Right cardiac atrium (tissue), 5 donors: ENCODE measurements at regions not wholly inside any gene's neighbourhood (a gene's known extent, or its start where the extent isn't known, plus 50 kb on each side); places are given as distances from the start of the nearest gene placed in this dataset.

Experiments used
- ATAC-seq, 2 donors: fragments of 200-7000 bp; cut with Tn5 transposase; one replicate each; pipeline versions ENCODE4 v1.8.0 to v1.9.1; 2020; ENCODE audit warnings: moderate library complexity in 2 of 2, mild to moderate bottlenecking in 1 of 2
- DNase-seq, 3 donors: peaks; one replicate each; pipeline ENCODE4 v3.0.0-alpha.2; 2020
- H3K27ac ChIP-seq: one replicate; pipeline ENCODE4 v1.5.1; 2013; ENCODE audit warnings: mild to moderate bottlenecking, low read length, control low read depth, moderate library complexity
- H3K27me3 ChIP-seq: one replicate; pipeline ENCODE4 v1.6.1; 2013; ENCODE audit not compliant: control insufficient read depth, insufficient read depth
- H3K4me1 ChIP-seq: one replicate; pipeline ENCODE4 v1.6.1; 2013; ENCODE audit warnings: low read length; ENCODE audit not compliant: control insufficient read depth, insufficient read depth
- H3K4me3 ChIP-seq: one replicate; pipeline ENCODE4 v1.5.1; 2013; ENCODE audit warnings: low read length, control low read depth
- H3K9me3 ChIP-seq: one replicate; pipeline ENCODE4 v1.6.1; 2013; ENCODE audit warnings: low read length; ENCODE audit not compliant: control insufficient read depth
- WGBS: extraction: QIAGEN DNeasy Blood & Tissue Kit; methylation state at CpG from one replicate; pipeline ENCODE4 v1.1.7; 2013; 5-methylcytosine and 5-hydroxymethylcytosine counted together
- intact Hi-C, 4 donors: fragments of 100-400 bp; cut with DNase I; formaldehyde crosslinking; loops; one replicate each; pipeline versions ENCODE4 v1.11.0 to v1.14.0; 2022 to 2023
- donor health status: healthy with polysubstance abuse.
- donor health status: DM: no; HTN: yes; CAD: no.
- donor health status: DM: no; HTN: no; CAD: no.
- donor health status: DM: no; HTN: yes; CAD: no; lungs with severe emphysema.
- donor health status: DM: yes; HTN: yes; CAD: no.

DNA sequence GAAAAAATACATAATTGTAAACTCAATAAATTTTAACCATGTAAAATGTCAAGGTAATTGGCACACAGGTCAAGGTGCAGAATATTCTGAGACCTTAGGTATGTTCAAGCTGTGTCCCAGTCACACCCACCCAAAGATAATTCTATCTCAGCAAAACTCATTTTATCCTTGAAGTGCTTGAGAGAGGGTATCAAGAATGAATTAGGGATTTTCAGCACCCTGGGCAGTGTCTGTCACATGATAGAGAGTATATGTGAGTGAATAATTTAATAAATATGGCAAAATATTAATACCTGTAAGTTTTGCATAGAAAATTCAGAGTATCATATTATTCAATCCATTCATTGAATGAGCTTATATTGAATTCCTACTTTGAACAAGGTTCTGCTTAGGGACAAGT is 567.9 kb downstream of the FBXO15 start:
- H3K4me3 ChIP-seq: no peak overlapping the region
- H3K9me3 ChIP-seq: no peaks in the 10 kb centered on the region
- ATAC-seq (no peak), DNase-seq (no peak)
- no peaks in the 10 kb centered on the region for H3K27me3 ChIP-seq
- no peak overlapping the region for H3K27ac ChIP-seq
- H3K4me1 ChIP-seq: no peaks in the 10 kb centered on the region
- intact Hi-C loops: no loop called here

DNA sequence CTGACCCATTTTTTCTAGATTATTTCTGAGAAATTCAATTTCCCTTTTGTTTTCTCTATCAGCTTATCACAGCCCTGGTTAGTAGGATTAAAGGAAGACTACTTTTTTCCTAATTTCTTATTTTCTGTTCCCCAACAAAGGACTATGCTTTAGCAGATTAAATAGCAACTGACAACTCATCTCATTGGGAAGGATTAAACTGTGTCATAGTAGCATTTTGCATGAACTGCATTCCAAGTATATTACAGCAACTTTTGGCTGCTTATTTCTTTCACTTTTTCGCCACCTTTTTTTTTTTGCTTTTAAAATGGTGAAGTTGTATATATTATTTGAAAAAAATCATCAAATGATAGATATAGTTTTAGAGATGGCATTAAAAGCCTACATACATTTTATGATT is 570.3 kb downstream of the FBXO15 start:
- ATAC-seq: no peak
- Histone ChIP-seq H3K27ac (no peak overlapping the region), H3K27me3 (no peaks in the 10 kb centered on the region), H3K9me3 (no peaks in the 10 kb centered on the region), H3K4me3 (no peak overlapping the region), H3K4me1 (no peaks in the 10 kb centered on the region)
- 61% methylated on average over 1 of the region's 1 CpG for whole genome bisulfite sequencing
- DNase-seq: no peak
- intact Hi-C loops: no loop called here

DNA sequence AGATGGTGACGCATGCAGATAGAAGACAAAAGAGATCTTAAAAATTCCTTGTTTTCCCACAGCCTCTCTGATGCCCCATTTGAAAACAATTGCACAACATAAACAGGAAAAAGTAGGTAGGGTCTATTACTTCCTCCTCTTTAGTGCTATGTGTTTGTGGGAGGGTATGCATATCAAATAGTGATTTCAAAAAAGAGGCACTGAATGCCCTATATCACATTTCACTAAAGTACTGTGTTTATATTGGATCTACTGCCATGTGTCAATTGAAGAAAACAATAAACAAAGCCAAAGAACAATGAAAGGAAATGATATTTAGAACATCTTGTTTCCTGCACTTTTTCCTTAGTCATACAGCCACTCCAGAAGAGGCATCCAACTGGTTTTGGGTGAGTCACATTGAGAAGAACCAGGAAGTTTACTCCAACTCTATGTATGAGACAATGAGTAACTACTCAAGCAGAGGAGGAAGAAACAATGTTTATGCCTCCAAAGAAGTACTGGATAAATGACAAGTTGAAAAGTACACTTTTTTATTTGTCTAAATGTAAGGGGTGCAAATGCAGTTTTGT is 583.6 kb downstream of the FBXO15 start:
- WGBS: 75% methylated on average over 1 of the region's 1 CpG
- ATAC-seq (no peak), DNase-seq (no peak)
- Histone ChIP-seq H3K27me3 (no peaks in the 10 kb centered on the region), H3K27ac (no peak overlapping the region), H3K9me3 (no peaks in the 10 kb centered on the region), H3K4me1 (no peaks in the 10 kb centered on the region), H3K4me3 (no peak overlapping the region)
- intact Hi-C loops: no loop called here

DNA sequence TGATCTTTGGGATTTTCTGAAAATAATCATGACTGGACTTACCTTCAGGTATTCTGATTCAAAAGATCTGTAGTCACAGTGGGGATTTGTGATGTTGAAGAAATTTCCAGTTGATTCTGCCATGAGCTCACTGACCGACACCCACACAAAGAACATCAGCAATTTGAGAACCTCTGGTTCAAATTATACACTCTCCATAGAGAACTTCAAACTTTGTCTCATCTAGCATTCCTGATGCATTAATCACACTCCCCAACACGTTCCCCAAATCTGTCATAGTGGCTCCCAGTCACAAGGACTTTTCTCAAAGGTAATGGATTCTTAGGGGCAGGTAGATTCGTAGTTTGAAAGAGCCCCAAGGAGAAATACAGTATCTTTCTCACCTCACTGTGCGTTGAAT is 584.3 kb downstream of the FBXO15 start:
- no peaks in the 10 kb centered on the region for H3K9me3 ChIP-seq
- H3K27ac ChIP-seq: no peak overlapping the region
- H3K27me3 ChIP-seq: no peaks in the 10 kb centered on the region
- intact Hi-C loops: no loop called here
- DNase-seq: no peak
- no peaks in the 10 kb centered on the region for H3K4me1 ChIP-seq
- 72% methylated on average over 4 of the region's 4 CpGs for WGBS
- ATAC-seq: no peak
- no peak overlapping the region for H3K4me3 ChIP-seq

DNA sequence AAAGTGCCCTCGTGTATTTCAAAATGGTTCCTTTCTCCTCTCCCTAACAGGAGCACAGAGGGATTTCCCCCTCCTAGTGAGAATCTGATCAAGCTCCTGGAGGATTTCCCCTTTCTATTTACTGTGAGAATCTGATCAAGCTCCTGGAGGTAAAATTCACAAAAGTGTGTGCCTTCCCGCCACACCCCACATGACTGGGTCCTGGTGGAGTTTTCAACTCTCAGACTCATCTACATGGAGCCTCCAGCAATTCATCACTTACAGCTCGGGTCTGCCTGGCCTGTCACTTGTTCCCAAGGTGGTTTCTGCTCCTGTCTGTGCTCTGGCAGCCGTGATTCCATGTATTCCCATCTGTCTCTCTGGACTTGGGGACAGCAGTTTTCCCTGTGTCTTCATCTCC is 590.7 kb downstream of the FBXO15 start:
- no peak overlapping the region for H3K4me3 ChIP-seq
- 76% methylated on average over 4 of the region's 4 CpGs for WGBS
- DNase-seq: no peak
- ATAC-seq: no peak
- H3K27me3 ChIP-seq: no peaks in the 10 kb centered on the region
- intact Hi-C loops: loop anchor here in 1 of 4 donors (10.0 kb wide), 1 partner anchor 58 kb away; no protein-coding TSS in a partner anchor
- H3K4me1 ChIP-seq: no peaks in the 10 kb centered on the region
- H3K9me3 ChIP-seq: no peaks in the 10 kb centered on the region
- H3K27ac ChIP-seq: no peak overlapping the region

DNA sequence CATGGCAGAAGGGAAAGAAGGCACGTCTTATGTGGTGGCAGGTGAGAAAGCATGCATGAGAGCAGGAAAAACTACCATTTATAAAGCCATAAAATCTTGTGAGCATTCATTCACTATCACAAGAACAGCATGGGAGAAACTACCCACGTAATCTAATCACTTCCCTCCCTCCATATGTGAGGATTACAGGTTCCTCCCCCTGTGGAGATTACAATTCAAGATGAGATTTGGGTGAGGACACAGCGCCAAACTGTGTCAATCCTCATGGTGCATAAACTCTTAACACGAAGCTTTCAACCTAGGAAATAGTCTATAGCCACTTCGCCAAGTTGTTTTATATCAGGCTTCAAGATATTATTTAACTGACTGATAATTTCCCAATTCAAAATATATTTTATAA is 595.5 kb downstream of the FBXO15 start:
- WGBS: 71% methylated on average over 5 of the region's 5 CpGs
- intact Hi-C loops: loop anchor here in 1 of 4 donors (10.0 kb wide), 1 partner anchor 63 kb away; no protein-coding TSS in a partner anchor
- no peaks in the 10 kb centered on the region for H3K4me1 ChIP-seq

DNA sequence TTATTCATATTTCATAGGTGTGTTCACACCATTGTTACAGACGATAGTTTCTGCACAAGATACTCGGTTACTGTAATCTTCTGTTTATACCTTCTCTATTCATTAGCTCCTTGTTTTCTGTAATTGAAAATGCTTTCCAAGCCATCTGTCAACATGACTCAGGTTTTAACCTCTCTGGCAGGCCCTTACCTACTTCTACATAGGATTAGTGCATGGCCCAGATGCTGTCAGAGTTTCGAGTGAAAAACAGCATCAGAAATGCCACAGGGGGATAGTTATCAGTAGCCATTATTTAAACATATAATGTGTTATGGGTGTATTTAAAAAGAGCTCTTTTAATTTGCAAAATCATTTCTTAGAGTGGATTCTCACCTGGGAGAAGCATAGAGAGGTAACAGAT is 596.4 kb downstream of the FBXO15 start:
- 81% methylated on average over 3 of the region's 3 CpGs for WGBS
- Histone ChIP-seq H3K4me1 (no peaks in the 10 kb centered on the region), H3K9me3 (no peaks in the 10 kb centered on the region), H3K27ac (no peak overlapping the region), H3K4me3 (no peak overlapping the region), H3K27me3 (no peaks in the 10 kb centered on the region)
- DNase-seq: no peak
- intact Hi-C loops: loop anchor here in 1 of 4 donors (10.0 kb wide), 1 partner anchor 64 kb away; no protein-coding TSS in a partner anchor
- ATAC-seq: no peak

More for the DNA sequence above, 595.5 kb downstream of the FBXO15 start:
- Histone ChIP-seq H3K4me3 (no peak overlapping the region), H3K9me3 (no peaks in the 10 kb centered on the region), H3K27ac (no peak overlapping the region), H3K27me3 (no peaks in the 10 kb centered on the region)
- DNase-seq (no peak), ATAC-seq (no peak)

DNA sequence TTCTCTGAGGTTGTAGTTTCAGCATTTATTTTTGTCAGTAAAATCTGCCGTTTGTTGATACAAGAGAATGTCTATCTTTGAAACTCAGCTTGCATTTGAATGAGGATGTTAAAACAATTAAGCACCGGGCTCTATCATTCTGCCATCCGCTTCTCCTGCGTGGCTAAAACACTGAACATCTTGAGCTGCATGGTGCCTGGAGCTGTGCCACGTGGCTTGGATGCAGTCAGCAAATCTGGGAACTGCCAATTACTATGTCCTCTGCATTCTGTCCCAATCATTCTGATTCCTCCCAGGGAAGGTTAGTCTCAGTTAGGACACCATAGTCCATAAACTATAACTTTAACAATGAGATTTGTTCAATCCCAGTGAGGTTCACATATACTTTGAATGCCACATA is 598.4 kb downstream of the FBXO15 start:
- no peak for ATAC-seq

DNA sequence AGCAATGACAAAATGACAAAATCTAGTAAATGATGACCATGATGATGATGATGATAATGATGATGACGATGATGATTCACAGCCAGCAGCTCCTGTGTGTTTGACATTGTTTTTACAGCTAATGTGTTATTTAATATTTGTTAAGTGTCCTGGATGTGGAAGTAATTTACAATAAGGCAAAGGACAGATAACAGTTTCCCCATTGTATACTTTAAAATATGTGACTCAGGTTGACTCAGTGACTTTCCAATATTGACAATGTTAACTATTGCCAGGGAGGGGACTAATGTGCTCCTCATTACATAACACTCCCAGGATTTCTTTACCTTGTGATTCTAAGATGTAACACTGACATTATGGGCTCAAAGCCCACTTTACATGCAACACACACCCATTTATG is 602.2 kb downstream of the FBXO15 start:
- 0% methylated on average over 1 of the region's 1 CpG for WGBS
- no peak for ATAC-seq

More for the DNA sequence above, 598.4 kb downstream of the FBXO15 start:
- H3K9me3 ChIP-seq: no peaks in the 10 kb centered on the region
- DNase-seq: no peak
- 44% methylated on average over 5 of the region's 5 CpGs for WGBS
- no peak overlapping the region for H3K4me3 ChIP-seq
- no peak overlapping the region for H3K27ac ChIP-seq
- no peaks in the 10 kb centered on the region for H3K27me3 ChIP-seq
- intact Hi-C loops: no loop called here
- H3K4me1 ChIP-seq: no peaks in the 10 kb centered on the region

DNA sequence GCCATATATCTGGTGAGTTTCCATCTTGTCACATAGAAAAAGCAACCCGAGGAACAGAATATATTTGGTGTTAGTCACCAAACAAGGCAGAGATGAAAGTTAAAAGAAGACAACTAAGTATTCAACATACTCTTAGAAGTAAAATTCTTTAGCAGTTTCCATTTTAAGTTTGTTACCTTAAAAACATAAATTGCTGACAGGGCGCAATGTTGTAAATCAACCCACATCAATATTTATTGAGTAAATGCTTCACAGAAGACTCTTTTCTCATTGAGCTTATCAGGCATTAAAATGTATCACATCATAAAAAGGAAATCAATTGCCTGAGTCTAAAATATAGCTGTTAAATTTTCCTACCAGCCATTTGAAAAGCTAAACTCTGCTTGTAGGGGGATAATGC is 603.0 kb downstream of the FBXO15 start:
- H3K4me1 ChIP-seq: no peaks in the 10 kb centered on the region
- intact Hi-C loops: no loop called here
- no peaks in the 10 kb centered on the region for H3K27me3 ChIP-seq
- H3K9me3 ChIP-seq: no peaks in the 10 kb centered on the region
- WGBS: 89% methylated on average over 2 of the region's 2 CpGs
- H3K27ac ChIP-seq: no peak overlapping the region
- ATAC-seq (no peak), DNase-seq (no peak)
- no peak overlapping the region for H3K4me3 ChIP-seq

More for the DNA sequence above, 602.2 kb downstream of the FBXO15 start:
- Histone ChIP-seq H3K27ac (no peak overlapping the region), H3K27me3 (no peaks in the 10 kb centered on the region), H3K9me3 (no peaks in the 10 kb centered on the region), H3K4me1 (no peaks in the 10 kb centered on the region), H3K4me3 (no peak overlapping the region)
- no peak for DNase-seq
- intact Hi-C loops: no loop called here

DNA sequence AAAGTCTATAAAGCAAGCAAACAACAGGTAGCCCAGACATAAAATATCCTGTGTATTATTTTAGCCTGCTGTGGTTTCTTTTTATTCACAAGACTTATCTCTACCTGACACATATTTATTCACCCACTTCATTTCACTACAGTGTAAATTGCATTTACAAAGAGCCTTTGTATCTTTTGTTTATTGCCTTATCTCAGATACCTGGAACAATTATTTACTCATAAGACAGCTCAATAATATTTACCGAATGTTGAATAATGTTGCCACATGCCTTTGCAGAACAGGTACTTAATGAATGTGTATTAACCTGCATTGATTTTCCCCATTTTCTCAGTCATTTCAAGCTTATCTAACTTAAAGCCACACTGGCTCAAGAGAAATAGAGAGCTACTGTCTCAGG is 603.6 kb downstream of the FBXO15 start:
- no peak overlapping the region for H3K4me3 ChIP-seq
- H3K27me3 ChIP-seq: no peaks in the 10 kb centered on the region
- no peak overlapping the region for H3K27ac ChIP-seq
- 89% methylated on average over 1 of the region's 1 CpG for WGBS
- intact Hi-C loops: no loop called here
- no peak for ATAC-seq
- no peaks in the 10 kb centered on the region for H3K4me1 ChIP-seq
- no peak for DNase-seq
- H3K9me3 ChIP-seq: no peaks in the 10 kb centered on the region

DNA sequence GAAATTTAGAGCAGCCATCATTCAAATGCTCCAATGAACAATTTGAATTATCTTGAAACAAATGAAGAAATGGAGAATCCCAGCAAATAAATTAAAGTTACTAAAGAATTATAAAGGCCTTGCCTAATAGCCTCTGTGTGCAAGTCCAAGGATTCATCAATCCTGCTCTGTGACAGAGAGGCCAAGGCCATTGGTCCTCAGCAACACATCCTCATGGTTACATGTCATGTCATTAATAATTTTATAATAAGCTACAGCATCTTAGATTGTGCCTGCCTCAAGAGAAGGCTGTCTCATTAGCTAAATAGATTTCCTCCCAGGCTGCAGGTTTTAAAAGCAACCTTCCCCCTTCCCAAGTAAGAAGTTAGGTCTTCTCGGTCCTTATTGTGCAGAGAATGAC is 611.6 kb downstream of the FBXO15 start:
- 98% methylated on average over 1 of the region's 1 CpG for WGBS
- no peak overlapping the region for H3K4me3 ChIP-seq
- no peak for ATAC-seq

More for the DNA sequence above, 611.6 kb downstream of the FBXO15 start:
- Histone ChIP-seq H3K4me1 (no peaks in the 10 kb centered on the region), H3K27me3 (no peaks in the 10 kb centered on the region), H3K27ac (no peak overlapping the region), H3K9me3 (no peaks in the 10 kb centered on the region)
- DNase-seq: no peak
- intact Hi-C loops: no loop called here
